SK-N-SH treated with all-trans-retinoic acid at 6 μM for 48 hours (cell line): ENCODE measurements at regions not wholly inside any gene's neighbourhood (a gene's known extent, or its start where the extent isn't known, plus 50 kb on each side); places are given as distances from the start of the nearest gene placed in this dataset.

Experiments
- ATAC-seq: fragments of 200-7000 bp; cut with Tn5 transposase; 3 replicates; pipeline ENCODE4 v1.9.1; 2020; ENCODE audit warnings: mild to moderate bottlenecking, moderate library complexity
- ARNTL ChIP-seq: fragments of 450-650 bp; formaldehyde crosslinking; IDR thresholded peaks from 2 replicates; pipeline ENCODE4 v1.5.0; 2020; ENCODE audit warnings: low read depth, mild to moderate bottlenecking, moderate library complexity, borderline replicate concordance
- BACH2 ChIP-seq: fragments of 250-450 bp; sonication (Bioruptor Pico); IDR thresholded peaks from 2 replicates; pipeline ENCODE4 v1.9.0; 2021; ENCODE audit warnings: mild to moderate bottlenecking, borderline replicate concordance
- CSDC2 ChIP-seq: fragments of 250-450 bp; sonication (Bioruptor Pico); IDR thresholded peaks from 2 replicates; pipeline ENCODE4 v1.5.0; 2020; ENCODE audit warnings: mild to moderate bottlenecking, moderate library complexity
- ESRRG ChIP-seq: fragments of 250-450 bp; sonication (Bioruptor Pico); IDR thresholded peaks from 2 replicates; pipeline ENCODE4 v1.6.1; 2021; ENCODE audit warnings: mild to moderate bottlenecking
- GLIS3 ChIP-seq: fragments of 250-450 bp; sonication (Bioruptor Pico); IDR thresholded peaks from 2 replicates; pipeline ENCODE4 v1.5.0; 2020; ENCODE audit warnings: mild to moderate bottlenecking, moderate library complexity
- OSR1 ChIP-seq: fragments of 250-450 bp; sonication (Bioruptor Pico); IDR thresholded peaks from 2 replicates; pipeline ENCODE4 v1.8.0; 2022; ENCODE audit warnings: moderate library complexity, mild to moderate bottlenecking, inconsistent platforms
- PATZ1 ChIP-seq: fragments of 250-450 bp; sonication (Bioruptor Pico); IDR thresholded peaks from 2 replicates; pipeline ENCODE4 v1.8.0; 2020; ENCODE audit warnings: mild to moderate bottlenecking, moderate library complexity, borderline replicate concordance
- POU6F1 ChIP-seq: fragments of 250-450 bp; sonication (Bioruptor Pico); IDR thresholded peaks from 2 replicates; pipeline ENCODE4 v1.8.0; 2021; ENCODE audit warnings: low read depth, mild to moderate bottlenecking, moderate library complexity, borderline replicate concordance
- PPARA ChIP-seq: fragments of 250-450 bp; sonication (Bioruptor Pico); IDR thresholded peaks from 2 replicates; pipeline ENCODE4 v1.5.0; 2020; ENCODE audit warnings: mild to moderate bottlenecking, borderline replicate concordance
- RARB ChIP-seq: fragments of 250-450 bp; sonication (Bioruptor Pico); IDR thresholded peaks from 2 replicates; pipeline ENCODE4 v1.8.0; 2021; ENCODE audit warnings: mild to moderate bottlenecking, moderate library complexity
- TCF4 ChIP-seq: fragments of 250-450 bp; sonication (Bioruptor Pico); IDR thresholded peaks from 2 replicates; pipeline ENCODE4 v1.8.0; 2021; ENCODE audit warnings: mild to moderate bottlenecking, moderate library complexity, borderline replicate concordance
- ZC3H10 ChIP-seq: fragments of 250-450 bp; sonication (Bioruptor Pico); IDR thresholded peaks from 2 replicates; pipeline ENCODE4 v1.5.1; 2021; ENCODE audit warnings: mild to moderate bottlenecking, moderate library complexity
- ZFP3 ChIP-seq: fragments of 250-450 bp; sonication (Bioruptor Pico); IDR thresholded peaks from 2 replicates; pipeline ENCODE4 v1.5.0; 2020; ENCODE audit warnings: mild to moderate bottlenecking, moderate library complexity
- ZFP30 ChIP-seq: fragments of 450-650 bp; formaldehyde crosslinking; IDR thresholded peaks from 2 replicates; pipeline ENCODE4 v1.5.0; 2022; ENCODE audit warnings: mild to moderate bottlenecking, moderate library complexity
- ZNF565 ChIP-seq: fragments of 450-650 bp; formaldehyde crosslinking; conservative IDR thresholded peaks from 2 replicates; pipeline ENCODE4 v1.5.0; 2020; ENCODE audit warnings: low read depth, mild to moderate bottlenecking, moderate library complexity
- ZNF70 ChIP-seq: fragments of 450-650 bp; formaldehyde crosslinking; IDR thresholded peaks from 2 replicates; pipeline ENCODE4 v1.5.0; 2020; ENCODE audit warnings: mild to moderate bottlenecking, moderate library complexity
- ZNF8 ChIP-seq: fragments of 450-650 bp; formaldehyde crosslinking; IDR thresholded peaks from 2 replicates; pipeline ENCODE4 v1.5.0; 2020; ENCODE audit warnings: mild to moderate bottlenecking, moderate library complexity
- TF ChIP-seq, protein P1 (sequence below): fragments of 250-450 bp; sonication (Bioruptor Pico); IDR thresholded peaks from 2 replicates; pipeline ENCODE4 v1.5.0; 2020; ENCODE audit warnings: mild to moderate bottlenecking, moderate library complexity
- TF ChIP-seq, protein P2 (sequence below): fragments of 250-450 bp; sonication (Bioruptor Pico); IDR thresholded peaks from 2 replicates; pipeline ENCODE4 v1.5.1; 2021; ENCODE audit warnings: mild to moderate bottlenecking, moderate library complexity
- TF ChIP-seq, protein P3 (sequence below): fragments of 250-450 bp; sonication (Bioruptor Pico); IDR thresholded peaks from 2 replicates; pipeline ENCODE4 v1.5.1; 2020; ENCODE audit warnings: low read depth, mild to moderate bottlenecking, moderate library complexity

DNA sequence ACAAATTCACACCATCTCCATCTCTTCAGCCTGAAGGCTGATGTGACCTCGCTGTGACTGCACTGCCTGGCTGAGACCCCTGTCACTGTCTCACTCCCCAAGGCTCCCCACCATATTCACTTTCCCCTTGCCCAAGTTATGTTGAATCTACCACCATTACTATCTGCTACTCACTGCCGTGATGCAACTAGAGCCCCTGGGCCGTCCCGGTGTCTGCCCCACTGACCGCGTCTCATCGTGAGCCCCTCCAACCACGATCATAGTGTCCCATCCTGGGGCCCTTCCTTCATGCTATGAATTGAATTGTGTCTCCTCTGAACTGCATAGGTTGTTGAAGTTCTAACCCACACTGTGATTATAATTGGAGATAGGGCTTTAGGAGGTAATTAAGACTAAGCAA lies 71.9 kb upstream of the CHST15 start:
- TF ChIP-seq ZC3H10, result no peak
- no peak for ATAC-seq

- no peak for ATAC-seq
- no peak for TF ChIP-seq OSR1 (CRISPR knock-in tag)
- no peak for TF ChIP-seq ZFP30 (CRISPR knock-in tag)
- no peak for TF ChIP-seq TCF4 (CRISPR knock-in tag)
- TF ChIP-seq ZNF70 (CRISPR knock-in tag), result no peak
- TF ChIP-seq, protein P1, sequence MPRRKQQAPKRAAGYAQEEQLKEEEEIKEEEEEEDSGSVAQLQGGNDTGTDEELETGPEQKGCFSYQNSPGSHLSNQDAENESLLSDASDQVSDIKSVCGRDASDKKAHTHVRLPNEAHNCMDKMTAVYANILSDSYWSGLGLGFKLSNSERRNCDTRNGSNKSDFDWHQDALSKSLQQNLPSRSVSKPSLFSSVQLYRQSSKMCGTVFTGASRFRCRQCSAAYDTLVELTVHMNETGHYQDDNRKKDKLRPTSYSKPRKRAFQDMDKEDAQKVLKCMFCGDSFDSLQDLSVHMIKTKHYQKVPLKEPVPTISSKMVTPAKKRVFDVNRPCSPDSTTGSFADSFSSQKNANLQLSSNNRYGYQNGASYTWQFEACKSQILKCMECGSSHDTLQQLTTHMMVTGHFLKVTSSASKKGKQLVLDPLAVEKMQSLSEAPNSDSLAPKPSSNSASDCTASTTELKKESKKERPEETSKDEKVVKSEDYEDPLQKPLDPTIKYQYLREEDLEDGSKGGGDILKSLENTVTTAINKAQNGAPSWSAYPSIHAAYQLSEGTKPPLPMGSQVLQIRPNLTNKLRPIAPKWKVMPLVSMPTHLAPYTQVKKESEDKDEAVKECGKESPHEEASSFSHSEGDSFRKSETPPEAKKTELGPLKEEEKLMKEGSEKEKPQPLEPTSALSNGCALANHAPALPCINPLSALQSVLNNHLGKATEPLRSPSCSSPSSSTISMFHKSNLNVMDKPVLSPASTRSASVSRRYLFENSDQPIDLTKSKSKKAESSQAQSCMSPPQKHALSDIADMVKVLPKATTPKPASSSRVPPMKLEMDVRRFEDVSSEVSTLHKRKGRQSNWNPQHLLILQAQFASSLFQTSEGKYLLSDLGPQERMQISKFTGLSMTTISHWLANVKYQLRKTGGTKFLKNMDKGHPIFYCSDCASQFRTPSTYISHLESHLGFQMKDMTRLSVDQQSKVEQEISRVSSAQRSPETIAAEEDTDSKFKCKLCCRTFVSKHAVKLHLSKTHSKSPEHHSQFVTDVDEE, result no peak
- TF ChIP-seq ZNF565 (CRISPR knock-in tag), result no peak
- no peak for TF ChIP-seq RARB
- no peak for TF ChIP-seq GLIS3 (CRISPR knock-in tag)
- TF ChIP-seq ARNTL (CRISPR knock-in tag), result no peak
- no peak for TF ChIP-seq ZFP3
- TF ChIP-seq, protein P2, sequence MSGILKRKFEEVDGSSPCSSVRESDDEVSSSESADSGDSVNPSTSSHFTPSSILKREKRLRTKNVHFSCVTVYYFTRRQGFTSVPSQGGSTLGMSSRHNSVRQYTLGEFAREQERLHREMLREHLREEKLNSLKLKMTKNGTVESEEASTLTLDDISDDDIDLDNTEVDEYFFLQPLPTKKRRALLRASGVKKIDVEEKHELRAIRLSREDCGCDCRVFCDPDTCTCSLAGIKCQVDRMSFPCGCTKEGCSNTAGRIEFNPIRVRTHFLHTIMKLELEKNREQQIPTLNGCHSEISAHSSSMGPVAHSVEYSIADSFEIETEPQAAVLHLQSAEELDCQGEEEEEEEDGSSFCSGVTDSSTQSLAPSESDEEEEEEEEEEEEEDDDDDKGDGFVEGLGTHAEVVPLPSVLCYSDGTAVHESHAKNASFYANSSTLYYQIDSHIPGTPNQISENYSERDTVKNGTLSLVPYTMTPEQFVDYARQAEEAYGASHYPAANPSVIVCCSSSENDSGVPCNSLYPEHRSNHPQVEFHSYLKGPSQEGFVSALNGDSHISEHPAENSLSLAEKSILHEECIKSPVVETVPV (CRISPR knock-in tag), result no peak
- TF ChIP-seq, all 23 proteins: peak for 0
These were observed 70.9 kb upstream of the CHST15 start for GRCh38 chr10:124164264-124164663.

- TF ChIP-seq CSDC2 (CRISPR knock-in tag), result no peak
- TF ChIP-seq BACH2 (CRISPR knock-in tag), result no peak
- TF ChIP-seq ESRRG, result no peak
- TF ChIP-seq ZFP3, result no peak
- TF ChIP-seq GLIS3 (CRISPR knock-in tag), result no peak
- TF ChIP-seq POU6F1 (CRISPR knock-in tag), result no peak
- TF ChIP-seq, protein P1, result no peak
- TF ChIP-seq ZNF70 (CRISPR knock-in tag), result no peak
- TF ChIP-seq ZC3H10, result no peak
- no peak for TF ChIP-seq RARB
- TF ChIP-seq ZNF565 (CRISPR knock-in tag), result no peak
- TF ChIP-seq ZNF8 (CRISPR knock-in tag), result no peak
- TF ChIP-seq OSR1 (CRISPR knock-in tag), result no peak
- TF ChIP-seq PPARA, result no peak
- TF ChIP-seq TCF4 (CRISPR knock-in tag), result no peak
- no peak for ATAC-seq
These were observed 69.5 kb upstream of the CHST15 start for GRCh38 chr10:124162774-124163354.

- no peak for ATAC-seq
- no peak for TF ChIP-seq BACH2 (CRISPR knock-in tag)
- TF ChIP-seq, protein P3, sequence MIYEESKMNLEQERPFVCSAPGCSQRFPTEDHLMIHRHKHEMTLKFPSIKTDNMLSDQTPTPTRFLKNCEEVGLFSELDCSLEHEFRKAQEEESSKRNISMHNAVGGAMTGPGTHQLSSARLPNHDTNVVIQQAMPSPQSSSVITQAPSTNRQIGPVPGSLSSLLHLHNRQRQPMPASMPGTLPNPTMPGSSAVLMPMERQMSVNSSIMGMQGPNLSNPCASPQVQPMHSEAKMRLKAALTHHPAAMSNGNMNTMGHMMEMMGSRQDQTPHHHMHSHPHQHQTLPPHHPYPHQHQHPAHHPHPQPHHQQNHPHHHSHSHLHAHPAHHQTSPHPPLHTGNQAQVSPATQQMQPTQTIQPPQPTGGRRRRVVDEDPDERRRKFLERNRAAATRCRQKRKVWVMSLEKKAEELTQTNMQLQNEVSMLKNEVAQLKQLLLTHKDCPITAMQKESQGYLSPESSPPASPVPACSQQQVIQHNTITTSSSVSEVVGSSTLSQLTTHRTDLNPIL (CRISPR knock-in tag), result no peak
- TF ChIP-seq ZNF70 (CRISPR knock-in tag), result no peak
- TF ChIP-seq, protein P2 (CRISPR knock-in tag), result no peak
- TF ChIP-seq TCF4 (CRISPR knock-in tag), result no peak
- TF ChIP-seq ESRRG, result no peak
- no peak for TF ChIP-seq PATZ1 (CRISPR knock-in tag)
These were observed 68.7 kb upstream of the CHST15 start for GRCh38 chr10:124162136-124162535.
